ENCODE measurements at regions not wholly inside any gene's neighbourhood (a gene's known extent, or its start where the extent isn't known, plus 50 kb on each side); places are given as distances from the start of the nearest gene placed in this dataset.

DNA sequence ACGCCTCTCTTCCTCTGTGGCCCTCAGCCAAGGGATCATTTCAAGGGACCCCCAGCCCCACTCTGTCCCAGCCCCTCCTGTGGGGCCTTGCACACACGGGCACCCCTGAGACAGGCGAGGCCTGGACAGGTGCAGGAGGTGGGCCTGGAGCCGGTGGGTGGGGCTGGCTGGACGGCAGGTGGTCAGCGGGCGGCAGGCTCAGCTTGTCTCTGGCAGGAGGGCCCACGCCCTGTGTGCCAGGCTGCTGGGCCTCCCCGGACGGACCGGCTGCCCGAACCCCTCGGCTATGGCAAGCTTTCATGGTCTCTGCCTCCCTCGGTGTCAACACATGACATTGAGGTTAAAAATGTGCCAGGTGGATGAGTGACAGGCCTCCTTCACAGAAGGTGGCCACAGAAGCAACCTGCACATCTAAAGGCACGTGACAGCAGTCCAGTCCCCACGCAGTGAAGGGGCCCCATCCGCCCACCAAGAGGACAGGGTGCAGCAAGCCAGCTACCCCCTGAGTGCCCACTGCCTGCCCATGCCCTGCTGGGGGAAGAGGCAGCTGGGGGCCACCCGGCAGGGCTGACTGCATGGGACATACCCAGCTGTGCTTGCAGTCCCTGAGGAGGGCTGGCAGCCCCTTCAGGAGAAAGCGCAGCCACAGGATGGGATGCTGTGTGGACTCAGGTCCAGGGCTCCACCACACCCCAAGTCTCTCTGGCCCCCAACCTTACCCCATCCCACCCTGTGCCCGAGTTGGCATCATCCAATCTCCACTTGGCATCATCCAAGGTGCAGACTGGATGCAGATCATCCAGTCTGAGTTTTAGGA lies 109.3 kb downstream of the FAM53A start:
- H3K4me1 ChIP-seq (ENCODE audit: low read length) = peaks cover 6% of the 10 kb centered on the region
- H3K4me2 ChIP-seq (ENCODE audit: low read depth, low read length, poor library complexity, severe bottlenecking) = no peak overlapping the region
- no peak overlapping the region for H3K4me3 ChIP-seq (ENCODE audit: low read length)
- H3K27ac ChIP-seq (ENCODE audit: low read length) = no peak overlapping the region
- H4K20me1 ChIP-seq (ENCODE audit: insufficient read depth, low read depth, low read length) = no peaks in the 10 kb centered on the region
- no peaks in the 10 kb centered on the region for H3K9me2 ChIP-seq (replicated peaks; ENCODE audit: insufficient read depth, low read length)
- H2AFZ ChIP-seq (ENCODE audit: low read length) = no peak overlapping the region
- no peak overlapping the region for H3K9ac ChIP-seq (ENCODE audit: low read length)
- DNase-seq = no peak
- no peaks in the 10 kb centered on the region for H3K79me2 ChIP-seq (ENCODE audit: low read length)
- no peaks in the 10 kb centered on the region for H3K9me3 ChIP-seq (ENCODE audit: low read length)
- H3K27me3 ChIP-seq (ENCODE audit: low read length) = no peaks in the 10 kb centered on the region
- no peaks in the 10 kb centered on the region for H3K36me3 ChIP-seq (ENCODE audit: insufficient read depth, low read length)

DNA sequence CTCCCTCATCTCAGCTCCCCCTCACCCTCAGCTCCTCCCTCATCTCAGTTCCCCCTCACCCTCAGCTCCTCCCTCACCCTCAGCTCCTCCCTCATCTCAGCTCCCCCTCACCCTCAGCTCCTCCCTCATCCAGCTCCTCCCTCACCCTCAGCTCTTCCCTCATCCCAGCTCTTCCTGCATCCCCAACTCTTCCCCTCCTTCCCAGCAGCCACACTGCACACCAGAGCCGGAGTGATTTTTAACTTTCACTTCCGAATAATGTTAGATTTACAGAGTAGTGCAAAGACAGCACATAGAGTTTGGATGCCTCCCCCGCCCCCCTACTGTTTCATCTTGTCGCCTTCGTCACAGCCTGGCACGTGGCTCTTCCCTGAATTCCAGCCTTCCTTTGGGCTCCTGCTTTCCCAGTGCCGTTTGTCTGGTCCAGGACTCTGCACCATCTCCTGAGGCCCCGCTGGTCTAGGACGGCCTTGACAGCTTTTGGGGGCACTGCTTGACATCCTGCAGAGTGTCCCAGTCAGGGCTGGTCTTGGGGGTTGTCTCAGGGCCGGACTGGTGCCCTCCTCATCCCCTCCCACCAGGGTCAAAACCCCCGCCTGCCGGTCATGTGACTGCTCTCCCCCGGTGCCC lies 110.2 kb downstream of the FAM53A start:
- no peak overlapping the region for H2AFZ ChIP-seq (ENCODE audit: low read length)
- H3K9ac ChIP-seq (ENCODE audit: low read length) = no peak overlapping the region
- H3K4me2 ChIP-seq (ENCODE audit: low read depth, low read length, poor library complexity, severe bottlenecking) = no peak overlapping the region
- H3K9me3 ChIP-seq (ENCODE audit: low read length) = no peaks in the 10 kb centered on the region
- no peaks in the 10 kb centered on the region for H3K79me2 ChIP-seq (ENCODE audit: low read length)
- H3K27ac ChIP-seq (ENCODE audit: low read length) = no peak overlapping the region
- H3K4me1 ChIP-seq (ENCODE audit: low read length) = no peaks in the 10 kb centered on the region
- no peaks in the 10 kb centered on the region for H3K9me2 ChIP-seq (replicated peaks; ENCODE audit: insufficient read depth, low read length)
- no peaks in the 10 kb centered on the region for H4K20me1 ChIP-seq (ENCODE audit: insufficient read depth, low read depth, low read length)
- no peaks in the 10 kb centered on the region for H3K27me3 ChIP-seq (ENCODE audit: low read length)
- no peaks in the 10 kb centered on the region for H3K36me3 ChIP-seq (ENCODE audit: insufficient read depth, low read length)
- DNase-seq = no peak
- H3K4me3 ChIP-seq (ENCODE audit: low read length) = no peak overlapping the region

DNA sequence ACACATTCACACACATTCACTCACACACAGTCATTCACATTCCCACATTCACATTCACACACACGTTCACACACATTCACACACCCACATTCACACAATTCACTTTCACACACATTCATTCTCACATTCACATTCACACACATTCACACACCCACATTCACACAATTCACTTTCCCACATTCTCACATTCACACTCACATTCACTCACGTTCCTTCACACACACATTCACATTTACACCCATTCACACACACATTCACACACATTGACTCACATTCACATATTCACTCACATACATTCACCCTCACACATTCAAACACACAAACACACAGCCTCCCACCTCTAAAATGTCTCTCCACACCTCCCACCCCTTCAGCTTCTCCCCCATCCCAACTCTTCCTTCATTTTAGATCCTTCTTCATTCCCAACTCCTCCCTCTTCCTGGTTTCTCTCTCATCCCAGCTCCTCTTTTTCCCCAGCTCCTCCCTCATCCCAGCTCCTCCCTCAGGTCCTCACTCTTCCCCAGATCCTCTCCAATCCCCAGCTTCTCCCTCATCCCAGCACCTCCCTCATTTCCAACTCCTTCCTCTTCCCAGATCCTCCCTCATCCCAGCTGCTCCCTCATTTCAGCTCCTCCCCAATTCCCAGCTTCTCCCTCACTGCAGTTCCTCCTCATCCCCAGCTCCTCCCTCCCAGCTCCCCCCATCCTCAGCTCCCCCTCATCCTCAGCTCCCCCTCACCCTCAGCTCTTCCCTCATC lies 111.0 kb downstream of the FAM53A start:
- no peak overlapping the region for H3K4me3 ChIP-seq (ENCODE audit: low read length)
- no peaks in the 10 kb centered on the region for H3K9me3 ChIP-seq (ENCODE audit: low read length)
- H2AFZ ChIP-seq (ENCODE audit: low read length) = no peak overlapping the region
- no peaks in the 10 kb centered on the region for H4K20me1 ChIP-seq (ENCODE audit: insufficient read depth, low read depth, low read length)
- H3K9ac ChIP-seq (ENCODE audit: low read length) = no peak overlapping the region
- no peak overlapping the region for H3K27ac ChIP-seq (ENCODE audit: low read length)
- no peaks in the 10 kb centered on the region for H3K36me3 ChIP-seq (ENCODE audit: insufficient read depth, low read length)
- no peaks in the 10 kb centered on the region for H3K9me2 ChIP-seq (replicated peaks; ENCODE audit: insufficient read depth, low read length)
- no peaks in the 10 kb centered on the region for H3K4me1 ChIP-seq (ENCODE audit: low read length)
- H3K79me2 ChIP-seq (ENCODE audit: low read length) = no peaks in the 10 kb centered on the region
- no peak overlapping the region for H3K4me2 ChIP-seq (ENCODE audit: low read depth, low read length, poor library complexity, severe bottlenecking)
- no peak for DNase-seq
- no peaks in the 10 kb centered on the region for H3K27me3 ChIP-seq (ENCODE audit: low read length)

DNA sequence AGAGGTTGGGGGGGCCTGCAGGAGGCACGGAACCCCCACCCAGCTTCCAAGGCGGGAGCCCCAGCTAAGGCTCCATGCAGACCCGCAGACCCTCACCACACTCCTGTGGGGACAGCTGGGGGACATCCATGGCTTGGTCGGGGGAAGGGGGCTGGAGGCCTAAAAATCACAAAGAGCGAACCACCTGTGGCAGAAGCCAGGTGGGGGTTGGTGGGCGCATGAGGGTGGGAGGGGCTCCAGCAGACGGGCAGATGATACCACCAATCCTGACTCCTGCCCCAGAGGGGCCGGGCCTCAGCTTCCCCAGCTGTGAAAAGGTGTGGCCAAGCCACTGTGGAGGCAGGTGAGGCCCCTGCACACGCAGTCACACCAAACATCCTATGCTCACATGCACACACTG lies 111.6 kb downstream of the FAM53A start:
- DNase-seq = no peak
- H4K20me1 ChIP-seq (ENCODE audit: insufficient read depth, low read depth, low read length) = no peaks in the 10 kb centered on the region
- no peaks in the 10 kb centered on the region for H3K27me3 ChIP-seq (ENCODE audit: low read length)
- no peaks in the 10 kb centered on the region for H3K9me2 ChIP-seq (replicated peaks; ENCODE audit: insufficient read depth, low read length)
- H2AFZ ChIP-seq (ENCODE audit: low read length) = no peak overlapping the region
- no peaks in the 10 kb centered on the region for H3K79me2 ChIP-seq (ENCODE audit: low read length)
- H3K9me3 ChIP-seq (ENCODE audit: low read length) = no peaks in the 10 kb centered on the region
- no peak overlapping the region for H3K4me3 ChIP-seq (ENCODE audit: low read length)
- H3K36me3 ChIP-seq (ENCODE audit: insufficient read depth, low read length) = no peaks in the 10 kb centered on the region
- H3K4me1 ChIP-seq (ENCODE audit: low read length) = peaks cover 4% of the 10 kb centered on the region; the same call in 1 of the 2 replicates
- H3K9ac ChIP-seq (ENCODE audit: low read length) = no peak overlapping the region
- H3K27ac ChIP-seq (ENCODE audit: low read length) = no peak overlapping the region
- H3K4me2 ChIP-seq (ENCODE audit: low read depth, low read length, poor library complexity, severe bottlenecking) = no peak overlapping the region

DNA sequence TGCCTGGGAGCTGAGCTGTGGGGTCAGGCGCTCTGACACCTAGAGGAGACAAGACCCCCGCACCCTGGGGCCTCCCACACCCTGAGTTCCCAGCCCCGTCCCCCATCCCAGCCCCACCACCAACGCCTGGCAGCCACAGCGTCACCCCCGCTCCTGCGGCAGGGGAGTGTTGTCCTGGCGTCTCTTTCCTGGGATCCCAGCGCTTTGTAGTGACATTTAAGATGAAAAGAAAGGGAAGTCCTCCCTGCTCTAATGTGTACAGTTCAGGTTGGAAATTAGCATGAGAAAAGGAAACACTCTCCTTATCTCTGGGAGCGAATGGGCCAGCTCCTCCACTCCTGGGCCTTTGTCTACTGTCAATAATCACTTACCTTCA lies 112.1 kb downstream of the FAM53A start:
- H4K20me1 ChIP-seq (ENCODE audit: insufficient read depth, low read depth, low read length) = no peaks in the 10 kb centered on the region
- no peaks in the 10 kb centered on the region for H3K36me3 ChIP-seq (ENCODE audit: insufficient read depth, low read length)
- no peak overlapping the region for H3K27ac ChIP-seq (ENCODE audit: low read length)
- no peak overlapping the region for H3K9ac ChIP-seq (ENCODE audit: low read length)
- no peaks in the 10 kb centered on the region for H3K79me2 ChIP-seq (ENCODE audit: low read length)
- no peaks in the 10 kb centered on the region for H3K27me3 ChIP-seq (ENCODE audit: low read length)
- H2AFZ ChIP-seq (ENCODE audit: low read length) = no peak overlapping the region
- no peak for DNase-seq
- H3K4me1 ChIP-seq (ENCODE audit: low read length) = peaks cover 4% of the 10 kb centered on the region; the same call in 1 of the 2 replicates
- no peak overlapping the region for H3K4me3 ChIP-seq (ENCODE audit: low read length)
- no peak overlapping the region for H3K4me2 ChIP-seq (ENCODE audit: low read depth, low read length, poor library complexity, severe bottlenecking)
- no peaks in the 10 kb centered on the region for H3K9me2 ChIP-seq (replicated peaks; ENCODE audit: insufficient read depth, low read length)
- H3K9me3 ChIP-seq (ENCODE audit: low read length) = no peaks in the 10 kb centered on the region

DNA sequence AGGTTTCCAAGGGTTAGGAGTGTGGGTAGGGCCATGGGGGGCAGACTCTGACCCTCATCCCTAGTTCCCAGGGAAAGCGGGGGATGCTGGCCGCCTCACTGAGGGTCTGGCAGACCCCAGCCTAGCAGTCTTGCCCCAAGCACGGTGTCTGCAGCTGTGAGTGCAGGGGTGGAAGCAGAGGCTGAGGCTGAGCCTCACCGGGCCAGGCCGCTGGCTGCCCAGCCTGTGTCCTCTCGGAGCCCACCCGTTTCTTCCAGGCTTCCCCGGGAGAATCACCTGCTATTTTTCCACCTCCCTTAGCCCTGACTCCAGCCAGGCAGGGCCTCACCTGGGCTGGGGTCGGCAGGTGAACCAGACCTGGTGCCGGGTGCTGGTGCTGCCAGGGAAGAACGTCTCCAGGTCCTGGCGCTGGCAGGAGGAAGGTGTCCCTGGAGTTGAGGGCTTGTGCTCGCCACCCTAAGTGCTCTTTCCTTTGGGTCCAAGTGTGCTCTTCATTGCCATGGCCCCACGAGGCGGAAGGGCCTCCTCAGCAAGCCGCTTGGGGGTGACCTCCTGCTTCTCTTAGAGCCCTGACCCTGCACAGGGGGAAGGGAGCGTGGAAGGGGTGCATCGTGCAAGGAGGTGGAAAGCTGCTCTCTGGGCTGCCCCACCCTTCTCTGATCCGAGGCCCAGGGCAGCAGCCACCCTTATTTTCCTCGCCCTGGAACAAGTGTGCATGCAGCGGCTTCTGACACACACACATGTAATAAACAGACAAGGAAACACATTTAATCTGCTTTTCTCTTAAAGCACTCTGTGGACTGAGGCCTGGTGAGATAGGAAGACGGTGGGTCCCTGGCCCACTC lies 112.7 kb downstream of the FAM53A start:
- no peak overlapping the region for H2AFZ ChIP-seq (ENCODE audit: low read length)
- no peaks in the 10 kb centered on the region for H3K27me3 ChIP-seq (ENCODE audit: low read length)
- H3K4me1 ChIP-seq (ENCODE audit: low read length) = peaks cover 4% of the 10 kb centered on the region; the same call in 1 of the 2 replicates
- H3K27ac ChIP-seq (ENCODE audit: low read length) = no peak overlapping the region
- H3K36me3 ChIP-seq (ENCODE audit: insufficient read depth, low read length) = no peaks in the 10 kb centered on the region
- no peak for DNase-seq
- no peaks in the 10 kb centered on the region for H3K9me2 ChIP-seq (replicated peaks; ENCODE audit: insufficient read depth, low read length)
- no peaks in the 10 kb centered on the region for H3K79me2 ChIP-seq (ENCODE audit: low read length)
- H3K9me3 ChIP-seq (ENCODE audit: low read length) = no peaks in the 10 kb centered on the region
- H3K9ac ChIP-seq (ENCODE audit: low read length) = no peak overlapping the region
- no peak overlapping the region for H3K4me3 ChIP-seq (ENCODE audit: low read length)
- no peak overlapping the region for H3K4me2 ChIP-seq (ENCODE audit: low read depth, low read length, poor library complexity, severe bottlenecking)
- H4K20me1 ChIP-seq (ENCODE audit: insufficient read depth, low read depth, low read length) = no peaks in the 10 kb centered on the region

DNA sequence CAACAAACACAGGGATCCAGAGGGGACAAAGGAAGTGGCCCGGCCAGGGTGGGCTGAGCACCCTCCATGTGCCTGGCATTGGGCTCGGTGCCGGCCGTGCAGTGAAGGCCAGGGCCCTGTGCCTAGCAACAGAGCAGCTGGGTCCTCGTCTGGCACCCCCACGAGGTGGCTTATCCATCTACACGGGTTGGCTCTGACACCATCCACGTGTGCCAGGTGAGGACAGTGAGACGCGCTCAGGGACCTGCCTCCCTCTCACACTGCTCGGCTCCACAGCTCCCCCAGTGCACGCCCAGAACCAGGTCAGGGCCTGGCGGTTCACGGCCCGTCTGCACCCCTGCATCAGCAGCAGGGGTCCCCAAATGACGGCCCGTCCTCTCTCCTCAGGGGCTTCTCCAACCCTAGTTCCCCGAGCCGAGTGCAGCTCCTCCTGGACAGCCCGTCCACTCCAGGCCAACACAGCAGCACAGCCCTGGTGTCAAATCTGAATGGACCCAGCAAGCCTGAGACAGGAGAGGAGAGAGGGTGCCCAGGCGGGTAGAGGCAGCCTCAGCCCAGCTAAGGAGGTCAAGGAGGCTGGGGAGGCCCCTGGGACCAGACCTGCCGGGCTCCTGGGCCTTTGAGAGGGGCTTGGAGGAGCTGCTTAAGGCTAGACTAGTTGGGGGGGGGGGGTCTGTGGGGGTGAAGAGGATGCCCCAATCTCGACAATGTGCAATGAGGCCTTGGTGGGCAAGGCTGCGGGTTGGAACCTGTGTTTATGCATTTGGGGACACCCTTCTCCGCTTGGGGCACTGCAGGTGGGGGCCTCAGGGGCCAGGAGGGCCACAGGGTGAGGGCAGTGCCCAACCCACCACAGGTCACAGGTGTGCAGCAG lies 113.6 kb downstream of the FAM53A start:
- Histone ChIP-seq H3K9ac (ENCODE audit: low read length) (no peak overlapping the region), H3K27ac (ENCODE audit: low read length) (no peak overlapping the region), H2AFZ (ENCODE audit: low read length) (no peak overlapping the region), H3K4me3 (ENCODE audit: low read length) (no peak overlapping the region), H3K9me2 (replicated peaks; ENCODE audit: insufficient read depth, low read length) (no peaks in the 10 kb centered on the region), H4K20me1 (ENCODE audit: insufficient read depth, low read depth, low read length) (no peaks in the 10 kb centered on the region), H3K4me1 (ENCODE audit: low read length) (peaks cover 4% of the 10 kb centered on the region; the same call in 1 of the 2 replicates), H3K27me3 (ENCODE audit: low read length) (no peaks in the 10 kb centered on the region), H3K36me3 (ENCODE audit: insufficient read depth, low read length) (no peaks in the 10 kb centered on the region), H3K4me2 (ENCODE audit: low read depth, low read length, poor library complexity, severe bottlenecking) (no peak overlapping the region), H3K79me2 (ENCODE audit: low read length) (no peaks in the 10 kb centered on the region), H3K9me3 (ENCODE audit: low read length) (no peaks in the 10 kb centered on the region)
- peak; percentile 51 for DNase-seq

Data from Karpas-422 (cell line).